GM19372 (cell line): ENCODE measurements at regions not wholly inside any gene's neighbourhood (a gene's known extent, or its start where the extent isn't known, plus 50 kb on each side); places are given as distances from the start of the nearest gene placed in this dataset.
"Not testable (repeated sequence)": the region's sequence is repeated elsewhere in the genome, so short reads cannot be mapped to it uniquely, and the experiment has no call there.

ENCODE experiments used
- ATAC-seq: cut with Tn5 transposase; IDR thresholded peaks from one replicate; pipeline ENCODE4 v1.9.1; 2021; ENCODE audit warnings: mild to moderate bottlenecking, low read depth, moderate library complexity; ENCODE audit not compliant: unreplicated experiment

- ATAC-seq, result no peak
Observed at GRCh38 chr3:127421943-127422662, 134.3 kb upstream of the PRR20G start.

- no peak for ATAC-seq
Observed at GRCh38 chr3:127420829-127421228, 133.0 kb upstream of the PRR20G start.

- ATAC-seq, result no peak
Observed at GRCh38 chr3:127419641-127420553, 132.1 kb upstream of the PRR20G start.

GRCh38 chr3:127419182-127419581 lies 131.3 kb upstream of the PRR20G start:
- no peak for ATAC-seq

- ATAC-seq, result no peak
Observed at GRCh38 chr3:127418560-127419147, 130.8 kb upstream of the PRR20G start.

GRCh38 chr3:127417709-127418559 lies 130.1 kb upstream of the PRR20G start:
- ATAC-seq, result no peak

- no peak for ATAC-seq
Observed at GRCh38 chr3:127413871-127414270, 126.0 kb upstream of the PRR20G start.

DNA sequence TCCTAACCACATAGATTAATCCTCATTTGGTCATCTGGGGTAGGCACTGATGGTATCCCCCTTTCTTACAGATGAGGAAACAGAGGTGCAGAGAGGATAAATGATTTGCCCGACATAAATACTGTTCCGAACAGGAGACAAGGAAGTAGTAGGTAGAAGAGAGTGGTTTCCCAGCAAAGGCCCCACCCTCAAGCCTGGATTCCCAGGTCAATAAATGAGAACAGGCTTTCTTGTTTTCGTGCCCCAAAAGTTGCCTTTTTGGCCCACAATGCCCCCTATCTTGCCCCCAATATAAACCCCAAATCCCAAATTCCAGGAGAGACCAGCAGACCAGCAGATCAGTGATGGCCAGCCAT lies 125.5 kb upstream of the PRR20G start:
- ATAC-seq, result no peak

GRCh38 chr3:127412578-127413317 lies 124.9 kb upstream of the PRR20G start:
- ATAC-seq, result no peak

- ATAC-seq, result not testable (repeated sequence)
Observed at GRCh38 chr3:127411875-127412274, 124.0 kb upstream of the PRR20G start.

GRCh38 chr3:127411083-127411727 lies 123.4 kb upstream of the PRR20G start:
- no peak for ATAC-seq

GRCh38 chr3:127410678-127411077 lies 122.8 kb upstream of the PRR20G start:
- ATAC-seq, result no peak

- ATAC-seq, result no peak
Observed at GRCh38 chr3:127410137-127410488, 122.3 kb upstream of the PRR20G start.

- no peak for ATAC-seq
Observed at GRCh38 chr3:127409421-127410136, 121.7 kb upstream of the PRR20G start.

DNA sequence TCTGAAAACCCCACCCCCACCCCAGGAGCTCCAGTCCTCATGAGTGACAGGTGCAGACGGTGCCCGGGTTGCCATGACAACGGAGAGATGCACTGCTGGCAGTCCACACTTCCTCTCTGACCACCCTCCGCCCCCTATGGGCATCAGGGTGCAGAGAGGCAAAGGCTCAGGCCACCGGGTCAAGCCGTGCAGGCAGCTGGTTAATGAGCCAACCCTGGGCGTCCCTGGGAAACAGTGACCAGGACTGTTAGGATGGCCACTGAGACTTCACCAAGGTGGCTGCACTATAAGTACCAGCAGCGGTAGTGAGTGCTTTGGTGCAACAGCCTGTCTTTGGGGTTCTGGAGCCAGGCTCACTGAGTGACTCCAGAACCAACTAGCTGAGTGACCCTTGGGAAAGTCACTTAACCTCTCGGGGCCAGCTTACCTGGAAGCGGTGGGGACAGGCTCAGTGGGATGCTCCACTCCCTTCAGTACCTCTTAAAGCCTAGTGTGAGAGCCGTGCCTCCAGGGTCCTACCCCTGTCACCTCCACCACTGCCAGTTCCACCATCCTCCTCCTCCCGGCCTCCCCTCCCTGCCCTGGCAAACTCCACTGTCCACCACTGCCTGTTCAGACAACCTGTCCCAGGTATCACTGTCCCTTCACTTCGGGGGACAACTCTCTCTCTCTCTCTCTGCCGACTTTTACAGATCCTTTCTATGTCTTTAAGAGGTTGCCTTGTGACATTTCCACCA lies 121.0 kb upstream of the PRR20G start:
- ATAC-seq, result no peak

DNA sequence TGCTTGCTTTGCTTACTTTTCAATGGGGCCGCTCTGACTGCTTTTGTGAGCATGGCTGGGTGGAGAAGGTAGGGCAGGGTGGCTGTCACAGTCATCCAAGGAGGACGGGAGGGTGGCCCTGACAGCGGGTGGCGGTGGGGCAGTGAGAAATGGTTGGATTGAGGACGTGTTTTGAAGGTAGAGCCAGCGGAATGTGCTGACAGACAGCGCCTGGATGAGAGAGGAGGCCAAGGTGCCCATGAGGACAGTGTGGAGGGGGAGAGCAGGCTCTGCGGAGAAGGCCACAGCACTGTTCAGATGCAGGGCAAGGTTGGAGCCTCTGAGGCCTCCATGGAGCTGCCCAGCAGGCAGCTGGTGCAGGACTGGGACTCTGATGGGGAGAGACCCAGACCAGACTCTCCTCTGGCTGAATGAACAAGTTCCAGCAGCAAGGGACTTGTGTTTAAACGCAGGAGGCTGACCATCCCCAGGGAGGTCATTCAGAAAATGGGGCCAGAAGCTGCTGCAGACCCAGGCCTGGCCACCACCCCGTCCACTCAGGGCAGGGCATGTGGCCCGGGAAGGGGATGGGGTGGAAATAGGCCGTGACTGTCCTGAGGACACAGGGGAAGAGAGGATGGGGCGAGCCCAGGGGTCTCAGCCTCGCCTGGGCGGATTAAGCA lies 120.3 kb upstream of the PRR20G start:
- ATAC-seq, result no peak

DNA sequence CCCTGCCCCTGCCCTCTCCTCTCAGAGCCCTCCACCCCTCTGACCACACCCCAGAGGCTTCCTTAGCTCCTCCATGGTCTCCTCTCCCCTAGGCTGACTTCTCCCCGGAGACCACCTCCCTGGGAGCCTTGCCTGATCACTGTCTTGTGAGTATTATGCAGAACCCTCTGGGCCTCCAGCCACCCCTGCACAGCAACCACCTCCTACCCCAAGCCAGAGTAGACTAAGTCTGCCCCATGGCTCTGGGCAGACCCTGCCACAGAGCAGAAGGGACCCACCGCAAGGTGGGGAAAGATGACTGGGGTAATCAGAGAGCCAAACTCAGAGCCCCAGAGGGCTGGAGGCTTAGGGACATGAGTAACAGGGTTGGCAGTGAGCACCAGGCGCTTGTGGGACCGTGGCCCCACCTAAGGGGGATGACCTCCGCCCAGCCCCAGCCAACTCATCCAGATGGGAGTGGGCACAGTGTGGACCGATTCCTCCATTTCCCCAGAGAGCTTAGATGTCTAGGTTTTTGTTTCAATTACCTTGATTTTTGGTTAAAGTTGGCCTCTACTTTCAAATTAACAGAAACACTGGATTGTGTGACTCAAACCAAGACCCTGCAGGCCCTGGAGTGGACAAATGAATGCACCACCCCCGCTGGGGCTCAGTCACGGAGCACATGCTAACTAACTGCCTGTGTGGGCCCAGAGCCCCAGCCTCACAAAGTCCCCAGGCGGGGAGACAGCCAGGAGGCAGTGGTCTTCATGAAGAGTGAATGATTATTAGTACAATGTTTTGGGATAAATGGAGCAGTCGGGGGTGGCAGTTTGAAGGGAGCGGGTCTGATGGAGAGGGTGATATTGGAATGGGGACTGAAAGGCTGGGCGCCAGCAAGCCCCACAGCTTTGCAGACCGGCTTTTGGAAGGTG lies 119.4 kb upstream of the PRR20G start:
- no peak for ATAC-seq
